HUES48 (cell line): ENCODE measurements at regions not wholly inside any gene's neighbourhood (a gene's known extent, or its start where the extent isn't known, plus 50 kb on each side); places are given as distances from the start of the nearest gene placed in this dataset.
A peak's percentile ranks its signal among the peaks of the same experiment; 100 is the strongest.

ENCODE experiments used
- H3K27ac ChIP-seq: one replicate; pipeline ENCODE4 v1.7.0; 2013; ENCODE audit warnings: low read depth, low read length, inconsistent platforms
- H3K27me3 ChIP-seq: 2 replicates; pipeline ENCODE4 v1.6.1; 2013; ENCODE audit warnings: mild to moderate bottlenecking, low read length; ENCODE audit not compliant: control insufficient read depth, insufficient read depth
- H3K36me3 ChIP-seq: 2 replicates; pipeline ENCODE4 v1.6.1; 2013; ENCODE audit warnings: low read length; ENCODE audit not compliant: control insufficient read depth, insufficient read depth
- H3K4me1 ChIP-seq: 2 replicates; pipeline ENCODE4 v1.6.1; 2013; ENCODE audit warnings: mild to moderate bottlenecking, low read length; ENCODE audit not compliant: control insufficient read depth, insufficient read depth
- H3K4me3 ChIP-seq: 2 replicates; pipeline ENCODE4 v1.5.1; 2013; ENCODE audit warnings: mild to moderate bottlenecking, low read depth, low read length
- H3K9ac ChIP-seq: 2 replicates; pipeline ENCODE4 v1.6.1; 2013; ENCODE audit warnings: mild to moderate bottlenecking, low read depth, low read length, moderate library complexity
- H3K9me3 ChIP-seq: 2 replicates; pipeline ENCODE4 v1.6.1; 2013; ENCODE audit warnings: low read length; ENCODE audit not compliant: control insufficient read depth, insufficient read depth

DNA sequence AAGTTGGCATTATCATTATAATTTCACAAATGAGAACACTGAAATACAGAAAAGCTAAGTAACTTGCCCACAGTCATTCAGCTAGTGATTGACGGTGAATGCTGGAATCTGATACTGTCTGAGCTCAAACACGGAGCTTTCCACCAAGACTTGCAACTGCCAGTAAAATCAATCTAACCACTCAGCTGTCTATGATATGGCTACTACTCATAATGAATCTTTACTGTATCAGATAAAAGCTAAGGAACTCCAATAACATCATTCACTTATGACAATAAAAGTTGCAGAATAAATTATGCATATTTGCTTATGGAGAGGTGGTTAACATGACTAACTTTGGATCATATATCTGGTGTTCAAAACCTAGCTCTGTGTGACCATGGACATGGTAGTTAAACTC is 279.4 kb upstream of the NXPH2 start:
- Histone ChIP-seq H3K27me3 (no peaks in the 10 kb centered on the region), H3K27ac (no peak overlapping the region), H3K4me1 (peaks cover 5% of the 10 kb centered on the region; the same call in 1 of the 2 replicates), H3K4me3 (no peak overlapping the region), H3K36me3 (no peaks in the 10 kb centered on the region), H3K9ac (no peak overlapping the region), H3K9me3 (no peaks in the 10 kb centered on the region)

DNA sequence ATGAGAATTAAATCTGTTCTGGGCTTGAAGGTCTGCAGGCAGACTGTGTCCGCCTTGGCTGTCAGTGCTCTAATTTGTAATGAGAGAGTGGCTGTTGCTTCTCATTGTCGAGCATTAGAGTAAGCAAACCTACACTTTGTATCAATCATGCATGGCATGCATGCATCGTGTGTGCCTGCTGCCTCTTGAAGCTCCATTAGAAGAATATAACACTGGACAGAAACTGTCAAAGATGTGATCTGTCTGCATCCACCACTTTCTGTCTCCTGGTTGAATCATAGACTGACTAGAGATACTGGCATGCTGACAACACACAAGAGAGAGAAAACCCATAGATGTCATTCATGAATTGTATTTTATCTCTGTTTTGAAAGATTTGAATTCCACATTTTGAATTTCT is 275.0 kb upstream of the NXPH2 start:
- Histone ChIP-seq H3K27me3 (no peaks in the 10 kb centered on the region), H3K4me1 (peaks cover 15% of the 10 kb centered on the region; the same call in 1 of the 2 replicates), H3K9me3 (no peaks in the 10 kb centered on the region), H3K27ac (no peak overlapping the region), H3K9ac (no peak overlapping the region), H3K36me3 (no peaks in the 10 kb centered on the region), H3K4me3 (no peak overlapping the region)

DNA sequence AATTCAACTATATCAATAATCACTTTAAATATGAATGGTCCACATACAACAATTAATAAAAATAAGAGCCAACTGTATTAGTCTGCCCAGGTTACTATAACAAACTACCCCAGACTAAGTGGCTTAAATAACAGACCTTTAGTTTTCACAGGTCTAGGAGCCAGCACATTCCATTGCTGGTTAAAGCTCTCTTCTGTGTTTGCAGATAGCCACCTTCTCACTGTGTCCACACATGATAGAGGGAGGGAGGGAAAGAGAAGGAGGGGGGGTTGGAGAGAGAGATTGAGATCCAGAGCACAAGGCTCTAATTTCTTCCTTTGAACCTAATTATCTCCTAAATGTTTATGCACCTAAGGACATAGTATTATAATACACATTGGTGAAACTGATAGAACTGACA is 267.8 kb upstream of the NXPH2 start:
- Histone ChIP-seq H3K4me1 (peaks cover 25% of the 10 kb centered on the region), H3K9me3 (no peaks in the 10 kb centered on the region), H3K27me3 (no peaks in the 10 kb centered on the region), H3K36me3 (no peaks in the 10 kb centered on the region), H3K27ac (no peak overlapping the region), H3K4me3 (no peak overlapping the region), H3K9ac (no peak overlapping the region)

GRCh38 chr2:139045524-139045923 is 265.3 kb upstream of the NXPH2 start:
- Histone ChIP-seq H3K9ac (no peak overlapping the region), H3K9me3 (no peaks in the 10 kb centered on the region), H3K27me3 (no peaks in the 10 kb centered on the region), H3K4me3 (0 out of 2 replicates have a peak overlapping the region, but pooled peaks have one; percentile 12), H3K27ac (peak overlapping the region; percentile 70), H3K4me1 (peaks cover 25% of the 10 kb centered on the region), H3K36me3 (no peaks in the 10 kb centered on the region)

- Histone ChIP-seq H3K9ac (no peak overlapping the region), H3K4me1 (no peaks in the 10 kb centered on the region), H3K27me3 (no peaks in the 10 kb centered on the region), H3K27ac (no peak overlapping the region), H3K9me3 (no peaks in the 10 kb centered on the region), H3K36me3 (no peaks in the 10 kb centered on the region), H3K4me3 (no peak overlapping the region)
These were observed 253.9 kb upstream of the NXPH2 start for GRCh38 chr2:139034064-139034463.

- H3K27me3 ChIP-seq = no peaks in the 10 kb centered on the region
- no peaks in the 10 kb centered on the region for H3K4me1 ChIP-seq
- no peaks in the 10 kb centered on the region for H3K9me3 ChIP-seq
- no peak overlapping the region for H3K4me3 ChIP-seq
- no peak overlapping the region for H3K27ac ChIP-seq
- H3K36me3 ChIP-seq = no peaks in the 10 kb centered on the region
- H3K9ac ChIP-seq = no peak overlapping the region
These were observed 253.1 kb upstream of the NXPH2 start for GRCh38 chr2:139033300-139033699.

DNA sequence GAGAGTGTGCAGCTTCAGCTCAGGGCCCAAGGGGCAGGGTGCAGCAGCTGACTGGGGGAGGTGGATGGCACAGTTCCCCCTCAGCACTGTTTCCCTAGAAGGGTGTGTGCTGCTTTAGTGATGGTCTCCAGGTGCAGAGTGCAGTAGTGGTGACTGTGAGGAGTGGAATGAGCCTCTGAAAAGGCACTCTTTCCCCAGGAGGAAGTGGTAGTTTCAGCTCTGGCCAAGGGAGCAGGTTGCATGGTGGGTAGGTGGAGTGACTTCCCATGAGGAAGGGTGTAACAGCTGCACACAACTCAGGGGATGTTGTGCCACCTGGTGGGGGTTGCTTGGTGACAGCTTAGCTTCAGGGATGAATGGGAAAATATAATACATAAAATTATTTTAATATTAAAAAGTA is 251.5 kb upstream of the NXPH2 start:
- H3K27ac ChIP-seq = no peak overlapping the region
- H3K9me3 ChIP-seq = no peaks in the 10 kb centered on the region
- no peaks in the 10 kb centered on the region for H3K4me1 ChIP-seq
- no peak overlapping the region for H3K4me3 ChIP-seq
- no peaks in the 10 kb centered on the region for H3K36me3 ChIP-seq
- H3K9ac ChIP-seq = no peak overlapping the region
- no peaks in the 10 kb centered on the region for H3K27me3 ChIP-seq

- Histone ChIP-seq H3K27me3 (no peaks in the 10 kb centered on the region), H3K9me3 (0 out of 2 replicates have a peak, but pooled peaks cover 2% of the 10 kb centered on the region), H3K9ac (no peak overlapping the region), H3K4me1 (no peaks in the 10 kb centered on the region), H3K27ac (no peak overlapping the region), H3K4me3 (no peak overlapping the region), H3K36me3 (no peaks in the 10 kb centered on the region)
These were observed 240.1 kb upstream of the NXPH2 start for GRCh38 chr2:139020287-139020686.

DNA sequence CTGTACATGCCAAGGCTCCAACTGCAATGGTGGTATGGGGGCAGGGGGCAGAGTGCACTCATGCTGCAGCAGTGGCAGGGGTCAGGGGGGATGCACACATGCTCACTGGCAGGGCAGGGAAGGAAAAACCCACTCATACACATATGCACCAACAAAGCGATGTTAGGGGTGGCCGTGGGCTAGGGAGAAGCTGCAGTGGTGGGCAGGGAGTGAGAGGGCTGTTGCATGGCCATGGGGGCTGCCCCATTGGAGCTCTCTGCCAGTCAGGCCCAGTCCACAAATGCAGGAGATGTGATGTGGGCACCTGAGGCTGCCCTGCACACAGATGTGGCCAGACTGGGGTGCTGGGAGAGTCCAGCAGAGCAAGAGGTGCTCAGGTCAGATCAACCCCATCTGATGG is 238.1 kb upstream of the NXPH2 start:
- Histone ChIP-seq H3K4me3 (no peak overlapping the region), H3K4me1 (no peaks in the 10 kb centered on the region), H3K36me3 (no peaks in the 10 kb centered on the region), H3K27me3 (no peaks in the 10 kb centered on the region), H3K9ac (no peak overlapping the region), H3K27ac (no peak overlapping the region), H3K9me3 (0 out of 2 replicates have a peak, but pooled peaks cover 2% of the 10 kb centered on the region)

- Histone ChIP-seq H3K27ac (no peak overlapping the region), H3K4me1 (no peaks in the 10 kb centered on the region), H3K36me3 (no peaks in the 10 kb centered on the region), H3K4me3 (no peak overlapping the region), H3K27me3 (no peaks in the 10 kb centered on the region), H3K9ac (no peak overlapping the region), H3K9me3 (no peaks in the 10 kb centered on the region)
These were observed 226.9 kb upstream of the NXPH2 start for GRCh38 chr2:139007130-139007529.

DNA sequence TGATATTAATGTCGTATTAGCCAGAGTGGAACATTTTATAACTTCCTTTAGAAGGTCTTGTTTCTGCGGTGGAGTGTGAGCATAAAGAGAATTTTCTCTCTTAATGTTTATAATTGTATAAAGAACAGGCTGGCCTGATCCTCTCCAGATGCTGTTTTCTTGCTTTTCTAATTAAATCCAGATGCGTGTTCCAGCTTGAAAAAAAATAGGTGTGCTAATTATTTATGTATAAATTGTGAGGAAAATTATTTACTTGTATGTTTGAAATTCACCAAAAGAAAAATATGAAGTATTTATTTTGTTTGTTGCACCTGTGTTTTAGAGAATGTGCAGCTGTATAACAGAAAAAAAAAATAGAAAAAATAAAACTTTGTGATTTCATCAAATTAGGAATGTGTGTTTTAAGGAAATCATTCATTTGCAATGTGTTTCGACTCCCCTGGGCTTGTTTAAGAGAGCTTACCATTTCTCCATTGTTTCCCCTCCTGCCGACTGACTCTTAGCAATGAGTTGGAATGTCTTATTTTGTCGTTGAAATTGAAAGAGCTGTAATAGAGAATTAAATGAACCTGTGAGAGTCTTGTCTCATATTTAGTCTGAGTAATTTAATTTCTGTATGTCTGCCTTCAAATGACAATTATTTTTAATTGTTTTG is 220.1 kb upstream of the NXPH2 start:
- peaks cover 13% of the 10 kb centered on the region; the same call in 1 of the 2 replicates for H3K4me1 ChIP-seq
- no peak overlapping the region for H3K4me3 ChIP-seq
- no peaks in the 10 kb centered on the region for H3K9me3 ChIP-seq
- no peak overlapping the region for H3K9ac ChIP-seq
- no peaks in the 10 kb centered on the region for H3K27me3 ChIP-seq
- H3K27ac ChIP-seq = no peak overlapping the region
- no peaks in the 10 kb centered on the region for H3K36me3 ChIP-seq
